HCT116 (cell line): ENCODE measurements at regions not wholly inside any gene's neighbourhood (a gene's known extent, or its start where the extent isn't known, plus 50 kb on each side); places are given as distances from the start of the nearest gene placed in this dataset.

Experiments used
- ATAC-seq: fragments of 200-7000 bp; cut with Tn5 transposase; 2 replicates; pipeline ENCODE4 v1.9.1; 2020; ENCODE audit warnings: mild to moderate bottlenecking, moderate library complexity
- BruUV-seq: library from RNA; stranded (reverse); fragments of 400-500 nt; replicated peaks from 2 replicates; lab custom pipeline; 2021; lab: Mats Ljungman, UMichigan
- CTCF ChIA-PET: fragments of 300-600 bp; sonication (Branson Sonifier 250); formaldehyde crosslinking; loops from one replicate; lab custom pipeline; 2021; ENCODE audit warnings: antibody characterized with exemption; lab: Charles Lee
- POLR2A ChIA-PET: fragments of 300-600, 350-600 bp; sonication (Branson Sonifier 250); formaldehyde crosslinking; loops from one replicate; lab custom pipeline; 2021; ENCODE audit warnings: antibody characterized with exemption; lab: Charles Lee
- RAD21 ChIA-PET, 2 experiments: fragments of 300-600 bp; sonication (Branson Sonifier 250); formaldehyde crosslinking; loops; one replicate each; lab custom pipeline; 2023; ENCODE audit warnings: low total read pairs in 2 of 2; ENCODE audit not compliant: uncharacterized antibody in 2 of 2, unreplicated experiment in 2 of 2, low non-redundant PET in 1 of 2; lab: Charles Lee
- DNase-seq: peaks from one replicate; pipeline ENCODE4 v3.0.0-alpha.2; 2010; ENCODE audit warnings: low read depth, low spot score
- H2AFZ ChIP-seq: fragments of 200-600 bp; shearing (Covaris generic), sonication (generic); 2 replicates; pipeline ENCODE4 v1.6.1; 2017; ENCODE audit warnings: low read depth, mixed run types, mixed read lengths, antibody characterized with exemption, low read length; ENCODE audit not compliant: poor library complexity, severe bottlenecking
- H3K27ac ChIP-seq: 2 replicates; pipeline ENCODE4 v1.5.1; 2012; ENCODE audit warnings: low read depth, low read length
- H3K27me3 ChIP-seq: fragments of 200-600 bp; sonication (generic); 2 replicates; pipeline ENCODE4 v1.6.1; 2016; ENCODE audit warnings: mixed run types, low read length, mixed read lengths; ENCODE audit not compliant: insufficient read depth
- H3K36me3 ChIP-seq, 2 experiments: fragments of 200-500 bp in 1 of 2; fragments of 200-600 bp in 1 of 2; sonication (Bioruptor generic) in 1 of 2; sonication (generic) in 1 of 2; 2 replicates each; pipeline versions ENCODE4 v1.5.1 to v1.6.1; 2014 to 2016; ENCODE audit warnings: low read length in 2 of 2, inconsistent platforms in 1 of 2, mixed read lengths in 1 of 2, mixed run types in 1 of 2; ENCODE audit not compliant: insufficient read depth in 2 of 2, control insufficient read depth in 1 of 2
- H3K4me1 ChIP-seq, 2 experiments: fragments of 200-600 bp in 1 of 2; sonication (generic) in 1 of 2; 2 replicates each; pipeline versions ENCODE4 v1.5.1 to v1.6.1; 2012 to 2017; ENCODE audit warnings: low read length in 2 of 2, inconsistent platforms in 1 of 2, mild to moderate bottlenecking in 1 of 2, mixed read lengths in 1 of 2, mixed run types in 1 of 2, moderate library complexity in 1 of 2; ENCODE audit not compliant: insufficient read depth in 2 of 2, control insufficient read depth in 1 of 2
- H3K4me2 ChIP-seq: fragments of 200-600 bp; sonication (generic); 2 replicates; pipeline ENCODE4 v1.6.1; 2017; ENCODE audit warnings: mixed run types, low read length, mixed read lengths
- H3K4me3 ChIP-seq, 2 experiments: fragments of 200-600 bp in 1 of 2; sonication (generic) in 1 of 2; replicated peaks in 1 of 2; 2 replicates each; pipeline ENCODE4 v1.5.1; 2011 to 2016; ENCODE audit warnings: low read length in 2 of 2, control low read depth in 1 of 2, low read depth in 1 of 2, mild to moderate bottlenecking in 1 of 2, mixed read lengths in 1 of 2, mixed run types in 1 of 2
- H3K79me2 ChIP-seq: fragments of 200-600 bp; sonication (generic); 2 replicates; pipeline ENCODE4 v1.6.1; 2017; ENCODE audit warnings: mild to moderate bottlenecking, mixed run types, low read length, moderate library complexity, mixed read lengths; ENCODE audit not compliant: insufficient read depth
- H3K9ac ChIP-seq: fragments of 200-600 bp; sonication (generic); 2 replicates; pipeline ENCODE4 v1.6.1; 2016; ENCODE audit warnings: low read length, mixed read lengths
- H3K9me2 ChIP-seq: fragments of 200-600 bp; sonication (generic), shearing (Covaris generic); 2 replicates; pipeline ENCODE4 v1.6.1; 2017; ENCODE audit warnings: mixed run types, mild to moderate bottlenecking, moderate library complexity; ENCODE audit not compliant: insufficient read depth
- H3K9me3 ChIP-seq, 2 experiments: fragments of 200-500 bp in 1 of 2; fragments of 200-600 bp in 1 of 2; sonication (Bioruptor generic) in 1 of 2; sonication (generic) in 1 of 2; 2 replicates each; pipeline ENCODE4 v1.6.1; 2014 to 2017; ENCODE audit warnings: low read length in 2 of 2, mixed read lengths in 2 of 2, inconsistent platforms in 1 of 2, low read depth in 1 of 2, mild to moderate bottlenecking in 1 of 2, mixed run types in 1 of 2, moderate library complexity in 1 of 2; ENCODE audit not compliant: control insufficient read depth in 1 of 2, insufficient read depth in 1 of 2
- H4K20me1 ChIP-seq: fragments of 200-600 bp; sonication (generic), shearing (Covaris generic); 2 replicates; pipeline ENCODE4 v1.6.1; 2017; ENCODE audit warnings: mixed run types, mild to moderate bottlenecking, moderate library complexity; ENCODE audit not compliant: insufficient read depth
- CEBPB ChIP-seq: IDR thresholded peaks from 2 replicates; pipeline ENCODE4 v1.6.1; 2012; ENCODE audit warnings: low read depth
- EGR1 ChIP-seq: IDR thresholded peaks from 2 replicates; pipeline ENCODE4 v1.6.1; 2012; ENCODE audit warnings: low read depth
- EZH2 ChIP-seq: fragments of 200-600 bp; sonication (generic); IDR thresholded peaks from 2 replicates; pipeline ENCODE4 v1.6.1; 2017; ENCODE audit warnings: antibody characterized with exemption, mixed run types
- EZH2phosphoT487 ChIP-seq: fragments of 200-600 bp; IDR thresholded peaks from 2 replicates; pipeline ENCODE4 v1.6.1; 2018; ENCODE audit warnings: antibody characterized with exemption, borderline replicate concordance
- FOSL1 ChIP-seq: IDR thresholded peaks from 2 replicates; pipeline ENCODE4 v1.6.1; 2012; ENCODE audit warnings: low read depth
- JUND ChIP-seq: IDR thresholded peaks from 2 replicates; pipeline ENCODE4 v1.6.1; 2012
- POLR2A ChIP-seq: IDR thresholded peaks from 2 replicates; pipeline ENCODE4 v1.7.0; 2011; ENCODE audit warnings: borderline replicate concordance; ENCODE audit not compliant: insufficient read depth, insufficient read length; ENCODE audit errors: extremely low read depth
- POLR2AphosphoS5 ChIP-seq: IDR thresholded peaks from 2 replicates; pipeline ENCODE4 v1.6.1; 2011; ENCODE audit warnings: mild to moderate bottlenecking, low read depth, low read length, moderate library complexity
- RAD21 ChIP-seq: IDR thresholded peaks from 2 replicates; pipeline ENCODE4 v1.6.1; 2012; ENCODE audit warnings: low read depth, mild to moderate bottlenecking
- REST ChIP-seq: IDR thresholded peaks from 2 replicates; pipeline ENCODE4 v1.6.1; 2012; ENCODE audit warnings: low read depth
- TCF7L2 ChIP-seq: IDR thresholded peaks from 2 replicates; pipeline ENCODE4 v1.7.0; 2011; ENCODE audit warnings: borderline replicate concordance, inconsistent platforms; ENCODE audit not compliant: insufficient read depth, insufficient read length; ENCODE audit errors: extremely low read depth
- ZBTB33 ChIP-seq: IDR thresholded peaks from 2 replicates; pipeline ENCODE4 v1.6.1; 2011; ENCODE audit warnings: mild to moderate bottlenecking, low read length, moderate library complexity; ENCODE audit not compliant: insufficient replicate concordance; ENCODE audit errors: extremely low read depth
- ZFX ChIP-seq: fragments of 450-650 bp; IDR thresholded peaks from 2 replicates; pipeline ENCODE4 v1.6.1; 2017
- intact Hi-C: fragments of 100-400 bp; cut with micrococcal nuclease; formaldehyde crosslinking; loops from 2 replicates; pipeline ENCODE4 v1.10.0; 2022
- TF ChIP-seq, protein P1 (sequence below), 3 experiments: fragments of 200-600 bp in 1 of 3; sonication (generic) in 1 of 3; IDR thresholded peaks in 2 of 3; conservative IDR thresholded peaks in 1 of 3; 2 replicates each; pipeline ENCODE4 v1.5.1; 2012 to 2017; ENCODE audit warnings: low read depth in 2 of 3, low read length in 2 of 3, antibody characterized with exemption in 1 of 3, borderline replicate concordance in 1 of 3, control low read depth in 1 of 3, mild to moderate bottlenecking in 1 of 3, mixed read lengths in 1 of 3, mixed run types in 1 of 3, moderate library complexity in 1 of 3; ENCODE audit not compliant: insufficient read depth in 1 of 3
- TF ChIP-seq, protein P2 (sequence below): IDR thresholded peaks from 2 replicates; pipeline ENCODE4 v1.6.1; 2012

GRCh38 chr2:215773728-215774127, 239.6 kb downstream of the MREG start:
- Histone ChIP-seq H3K27me3 (no peaks in the 10 kb centered on the region), H3K79me2 (no peaks in the 10 kb centered on the region), H3K4me3 (no peak overlapping the region), H3K9me3 (no peaks in the 10 kb centered on the region), H3K9me2 (no peaks in the 10 kb centered on the region), H3K36me3 (no peaks in the 10 kb centered on the region), H2AFZ (no peak overlapping the region), H3K4me1 (no peaks in the 10 kb centered on the region), H3K9ac (no peak overlapping the region), H3K4me2 (no peak overlapping the region), H4K20me1 (no peaks in the 10 kb centered on the region; the same call in 1 of the 2 replicates), H3K27ac (no peak overlapping the region)
- RAD21 ChIA-PET, result no interaction called here
- intact Hi-C loops, result no loop called here
- ATAC-seq (no peak), DNase-seq (no peak)
- no peak for TF ChIP-seq EZH2
- no peak for TF ChIP-seq JUND
- no peak for TF ChIP-seq EGR1
- TF ChIP-seq, protein P1, sequence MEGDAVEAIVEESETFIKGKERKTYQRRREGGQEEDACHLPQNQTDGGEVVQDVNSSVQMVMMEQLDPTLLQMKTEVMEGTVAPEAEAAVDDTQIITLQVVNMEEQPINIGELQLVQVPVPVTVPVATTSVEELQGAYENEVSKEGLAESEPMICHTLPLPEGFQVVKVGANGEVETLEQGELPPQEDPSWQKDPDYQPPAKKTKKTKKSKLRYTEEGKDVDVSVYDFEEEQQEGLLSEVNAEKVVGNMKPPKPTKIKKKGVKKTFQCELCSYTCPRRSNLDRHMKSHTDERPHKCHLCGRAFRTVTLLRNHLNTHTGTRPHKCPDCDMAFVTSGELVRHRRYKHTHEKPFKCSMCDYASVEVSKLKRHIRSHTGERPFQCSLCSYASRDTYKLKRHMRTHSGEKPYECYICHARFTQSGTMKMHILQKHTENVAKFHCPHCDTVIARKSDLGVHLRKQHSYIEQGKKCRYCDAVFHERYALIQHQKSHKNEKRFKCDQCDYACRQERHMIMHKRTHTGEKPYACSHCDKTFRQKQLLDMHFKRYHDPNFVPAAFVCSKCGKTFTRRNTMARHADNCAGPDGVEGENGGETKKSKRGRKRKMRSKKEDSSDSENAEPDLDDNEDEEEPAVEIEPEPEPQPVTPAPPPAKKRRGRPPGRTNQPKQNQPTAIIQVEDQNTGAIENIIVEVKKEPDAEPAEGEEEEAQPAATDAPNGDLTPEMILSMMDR (IDR thresholded peaks at IDR 0.05 in 2 of 3, conservative IDR thresholded peaks at IDR 0.05 in 1 of 3; ENCODE audit: borderline replicate concordance in 1 of 3, insufficient read depth in 1 of 3, low read depth in 2 of 3, low read length in 2 of 3), result no peak
- TF ChIP-seq ZFX, result no peak
- no peak for TF ChIP-seq POLR2AphosphoS5
- TF ChIP-seq RAD21, result no peak
- TF ChIP-seq POLR2A, result no peak
- TF ChIP-seq ZBTB33, result no peak
- no peak for TF ChIP-seq TCF7L2
- no peak for TF ChIP-seq CEBPB
- TF ChIP-seq REST, result no peak
- TF ChIP-seq, protein P2, sequence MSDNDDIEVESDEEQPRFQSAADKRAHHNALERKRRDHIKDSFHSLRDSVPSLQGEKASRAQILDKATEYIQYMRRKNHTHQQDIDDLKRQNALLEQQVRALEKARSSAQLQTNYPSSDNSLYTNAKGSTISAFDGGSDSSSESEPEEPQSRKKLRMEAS, result no peak
- no peak for TF ChIP-seq EZH2phosphoT487
- no peak for TF ChIP-seq FOSL1
- CTCF ChIA-PET, result no interaction called here
- POLR2A ChIA-PET, result no interaction called here
- no TSS peak for BruUV-seq
